IPS-15b (cell line): ENCODE measurements at regions not wholly inside any gene's neighbourhood (a gene's known extent, or its start where the extent isn't known, plus 50 kb on each side); places are given as distances from the start of the nearest gene placed in this dataset.
"Not testable (repeated sequence)": the region's sequence is repeated elsewhere in the genome, so short reads cannot be mapped to it uniquely, and the experiment has no call there.

ENCODE experiments used
- H3K27me3 ChIP-seq: one replicate; pipeline ENCODE4 v1.6.1; 2013; ENCODE audit warnings: low read length; ENCODE audit not compliant: control insufficient read depth, insufficient read depth
- H3K36me3 ChIP-seq: one replicate; pipeline ENCODE4 v1.6.1; 2013; ENCODE audit warnings: low read length; ENCODE audit not compliant: control insufficient read depth, insufficient read depth
- H3K4me1 ChIP-seq: one replicate; pipeline ENCODE4 v1.6.1; 2013; ENCODE audit warnings: mild to moderate bottlenecking, low read length; ENCODE audit not compliant: control insufficient read depth, insufficient read depth
- H3K4me3 ChIP-seq: one replicate; pipeline ENCODE4 v1.5.1; 2013; ENCODE audit warnings: low read depth, low read length
- H3K9ac ChIP-seq: one replicate; pipeline ENCODE4 v1.6.1; 2013; ENCODE audit warnings: low read depth, mild to moderate bottlenecking, low read length
- H3K9me3 ChIP-seq: one replicate; pipeline ENCODE4 v1.6.1; 2013; ENCODE audit warnings: mild to moderate bottlenecking, low read length; ENCODE audit not compliant: control insufficient read depth, insufficient read depth

GRCh38 chr9:78909566-78909965 is 612.6 kb downstream of the PSAT1 start:
- Histone ChIP-seq H3K4me3 (no peak overlapping the region), H3K36me3 (no peaks in the 10 kb centered on the region), H3K27me3 (no peaks in the 10 kb centered on the region), H3K9ac (no peak overlapping the region), H3K9me3 (no peaks in the 10 kb centered on the region), H3K4me1 (no peaks in the 10 kb centered on the region)

GRCh38 chr9:78916884-78917283 is 620.0 kb downstream of the PSAT1 start:
- H3K27me3 ChIP-seq, H3K4me3 ChIP-seq, H3K4me1 ChIP-seq, H3K36me3 ChIP-seq, H3K9ac ChIP-seq, H3K9me3 ChIP-seq: not testable (repeated sequence)

GRCh38 chr9:78918976-78919375 is 622.1 kb downstream of the PSAT1 start:
- H3K4me1 ChIP-seq = no peaks in the 10 kb centered on the region
- H3K36me3 ChIP-seq = no peaks in the 10 kb centered on the region
- no peak overlapping the region for H3K9ac ChIP-seq
- H3K27me3 ChIP-seq = no peaks in the 10 kb centered on the region
- peaks cover 4% of the 10 kb centered on the region for H3K9me3 ChIP-seq
- H3K4me3 ChIP-seq = no peak overlapping the region

- peaks cover 4% of the 10 kb centered on the region for H3K9me3 ChIP-seq
- no peaks in the 10 kb centered on the region for H3K27me3 ChIP-seq
- no peaks in the 10 kb centered on the region for H3K36me3 ChIP-seq
- no peak overlapping the region for H3K4me3 ChIP-seq
- no peak overlapping the region for H3K9ac ChIP-seq
- H3K4me1 ChIP-seq = no peaks in the 10 kb centered on the region
These were observed 622.8 kb downstream of the PSAT1 start for GRCh38 chr9:78919701-78920100.

- H3K4me3 ChIP-seq = no peak overlapping the region
- peaks cover 4% of the 10 kb centered on the region for H3K9me3 ChIP-seq
- no peaks in the 10 kb centered on the region for H3K4me1 ChIP-seq
- no peak overlapping the region for H3K9ac ChIP-seq
- no peaks in the 10 kb centered on the region for H3K27me3 ChIP-seq
- no peaks in the 10 kb centered on the region for H3K36me3 ChIP-seq
These were observed 624.4 kb downstream of the PSAT1 start for GRCh38 chr9:78921341-78921740.

- Histone ChIP-seq H3K4me1 (no peaks in the 10 kb centered on the region), H3K4me3 (no peak overlapping the region), H3K36me3 (no peaks in the 10 kb centered on the region), H3K9ac (no peak overlapping the region), H3K9me3 (no peaks in the 10 kb centered on the region), H3K27me3 (no peaks in the 10 kb centered on the region)
These were observed 627.2 kb downstream of the PSAT1 start for GRCh38 chr9:78923966-78924659.

- Histone ChIP-seq H3K9me3 (no peaks in the 10 kb centered on the region), H3K36me3 (no peaks in the 10 kb centered on the region), H3K9ac (no peak overlapping the region), H3K4me1 (no peaks in the 10 kb centered on the region), H3K4me3 (no peak overlapping the region), H3K27me3 (no peaks in the 10 kb centered on the region)
These were observed 630.4 kb downstream of the PSAT1 start for GRCh38 chr9:78927099-78927940.

GRCh38 chr9:78928625-78929405 is 631.9 kb downstream of the PSAT1 start:
- Histone ChIP-seq H3K9me3 (no peaks in the 10 kb centered on the region), H3K9ac (no peak overlapping the region), H3K36me3 (no peaks in the 10 kb centered on the region), H3K4me1 (no peaks in the 10 kb centered on the region), H3K27me3 (no peaks in the 10 kb centered on the region), H3K4me3 (no peak overlapping the region)

- Histone ChIP-seq H3K9ac (no peak overlapping the region), H3K4me3 (no peak overlapping the region), H3K36me3 (no peaks in the 10 kb centered on the region), H3K27me3 (no peaks in the 10 kb centered on the region), H3K9me3 (no peaks in the 10 kb centered on the region), H3K4me1 (no peaks in the 10 kb centered on the region)
These were observed 633.4 kb downstream of the PSAT1 start for GRCh38 chr9:78930281-78930680.

- no peaks in the 10 kb centered on the region for H3K4me1 ChIP-seq
- H3K27me3 ChIP-seq = no peaks in the 10 kb centered on the region
- H3K9ac ChIP-seq = no peak overlapping the region
- H3K9me3 ChIP-seq = no peaks in the 10 kb centered on the region
- no peak overlapping the region for H3K4me3 ChIP-seq
- no peaks in the 10 kb centered on the region for H3K36me3 ChIP-seq
These were observed 636.1 kb downstream of the PSAT1 start for GRCh38 chr9:78932849-78933627.

GRCh38 chr9:78934880-78935279 is 636.9 kb upstream of the TLE4 start:
- Histone ChIP-seq H3K27me3 (no peaks in the 10 kb centered on the region), H3K9me3 (no peaks in the 10 kb centered on the region), H3K4me3 (no peak overlapping the region), H3K9ac (no peak overlapping the region), H3K4me1 (no peaks in the 10 kb centered on the region), H3K36me3 (no peaks in the 10 kb centered on the region)
